PC-9 (cell line): ENCODE measurements at regions not wholly inside any gene's neighbourhood (a gene's known extent, or its start where the extent isn't known, plus 50 kb on each side); places are given as distances from the start of the nearest gene placed in this dataset.

Source experiments
- EZH2 ChIP-seq: fragments of 200-600 bp; sonication (generic); IDR thresholded peaks from 2 replicates; pipeline ENCODE4 v1.8.0; 2017; ENCODE audit warnings: antibody characterized with exemption, low read depth
- TF ChIP-seq, protein P1 (sequence below): fragments of 200-600 bp; sonication (generic); conservative IDR thresholded peaks from 2 replicates; pipeline ENCODE4 v1.6.1; 2017; ENCODE audit warnings: mixed run types, antibody characterized with exemption, mild to moderate bottlenecking, moderate library complexity

- no peak for TF ChIP-seq EZH2
- TF ChIP-seq, protein P1, sequence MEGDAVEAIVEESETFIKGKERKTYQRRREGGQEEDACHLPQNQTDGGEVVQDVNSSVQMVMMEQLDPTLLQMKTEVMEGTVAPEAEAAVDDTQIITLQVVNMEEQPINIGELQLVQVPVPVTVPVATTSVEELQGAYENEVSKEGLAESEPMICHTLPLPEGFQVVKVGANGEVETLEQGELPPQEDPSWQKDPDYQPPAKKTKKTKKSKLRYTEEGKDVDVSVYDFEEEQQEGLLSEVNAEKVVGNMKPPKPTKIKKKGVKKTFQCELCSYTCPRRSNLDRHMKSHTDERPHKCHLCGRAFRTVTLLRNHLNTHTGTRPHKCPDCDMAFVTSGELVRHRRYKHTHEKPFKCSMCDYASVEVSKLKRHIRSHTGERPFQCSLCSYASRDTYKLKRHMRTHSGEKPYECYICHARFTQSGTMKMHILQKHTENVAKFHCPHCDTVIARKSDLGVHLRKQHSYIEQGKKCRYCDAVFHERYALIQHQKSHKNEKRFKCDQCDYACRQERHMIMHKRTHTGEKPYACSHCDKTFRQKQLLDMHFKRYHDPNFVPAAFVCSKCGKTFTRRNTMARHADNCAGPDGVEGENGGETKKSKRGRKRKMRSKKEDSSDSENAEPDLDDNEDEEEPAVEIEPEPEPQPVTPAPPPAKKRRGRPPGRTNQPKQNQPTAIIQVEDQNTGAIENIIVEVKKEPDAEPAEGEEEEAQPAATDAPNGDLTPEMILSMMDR = no peak
These were observed 224.3 kb downstream of the UBE3D start for GRCh38 chr6:82841309-82841708.
